ENCODE measurements at regions not wholly inside any gene's neighbourhood (a gene's known extent, or its start where the extent isn't known, plus 50 kb on each side); places are given as distances from the start of the nearest gene placed in this dataset.

DNA sequence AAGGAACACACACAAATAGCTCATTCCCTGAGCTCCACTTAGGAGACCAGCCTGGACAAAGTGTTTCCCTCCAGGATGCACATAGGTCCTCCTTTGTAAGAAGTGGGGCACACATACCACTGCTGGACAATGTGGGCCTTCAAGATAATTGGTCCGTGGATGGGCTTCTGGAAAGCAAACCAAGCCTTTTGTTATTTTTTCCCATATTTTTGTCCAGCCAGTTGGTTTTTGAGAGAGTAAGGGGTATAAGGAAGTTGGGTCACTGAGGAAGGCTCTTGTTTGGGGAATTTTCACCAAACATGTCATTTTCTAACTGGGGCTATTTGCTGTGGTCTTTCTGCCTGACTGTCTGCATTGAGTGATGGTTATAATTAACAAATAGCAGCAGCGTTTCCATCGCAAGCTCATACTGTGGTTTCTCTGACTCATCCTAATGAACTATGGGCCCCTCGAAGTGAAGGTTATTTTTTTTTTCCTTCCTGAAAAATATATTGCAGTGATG lies 306.3 kb upstream of the DUSP10 start:
- Histone ChIP-seq H3K4me3 (ENCODE audit: low read depth, low read length) (no peak overlapping the region), H3K27ac (ENCODE audit: extremely low read depth, low read depth, low read length) (no peak overlapping the region), H3K9me3 (ENCODE audit: control insufficient read depth, insufficient read depth, low read depth, low read length) (no peaks in the 10 kb centered on the region), H3K4me1 (ENCODE audit: control insufficient read depth, insufficient read depth, low read length) (peaks cover 9% of the 10 kb centered on the region; the same call in 1 of the 2 replicates), H3K36me3 (ENCODE audit: control insufficient read depth in 2 of 2, insufficient read depth in 1 of 2, low read length in 2 of 2) (no peaks in the 10 kb centered on the region)
- ChIA-PET CTCF (interaction anchor here (0.6 to 0.7 kb wide), 2 partner anchors 39 to 56 kb away, joined by 3 to 4 read pairs; no protein-coding TSS in a partner anchor), POLR2A (no interaction called here)
- TF ChIP-seq, protein P1, sequence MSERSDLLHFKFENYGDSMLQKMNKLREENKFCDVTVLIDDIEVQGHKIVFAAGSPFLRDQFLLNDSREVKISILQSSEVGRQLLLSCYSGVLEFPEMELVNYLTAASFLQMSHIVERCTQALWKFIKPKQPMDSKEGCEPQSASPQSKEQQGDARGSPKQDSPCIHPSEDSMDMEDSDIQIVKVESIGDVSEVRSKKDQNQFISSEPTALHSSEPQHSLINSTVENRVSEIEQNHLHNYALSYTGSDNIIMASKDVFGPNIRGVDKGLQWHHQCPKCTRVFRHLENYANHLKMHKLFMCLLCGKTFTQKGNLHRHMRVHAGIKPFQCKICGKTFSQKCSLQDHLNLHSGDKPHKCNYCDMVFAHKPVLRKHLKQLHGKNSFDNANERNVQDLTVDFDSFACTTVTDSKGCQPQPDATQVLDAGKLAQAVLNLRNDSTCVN (tag by site-specific recombination; optimal IDR thresholded peaks at IDR 0.05): no peak
- TF ChIP-seq ZNF514 (tag by site-specific recombination; IDR thresholded peaks at IDR 0.05): no peak
- TF ChIP-seq ZNF223 (tag by site-specific recombination; IDR thresholded peaks at IDR 0.05): no peak
- no peak for TF ChIP-seq ZNF211 (tag by site-specific recombination; IDR thresholded peaks at IDR 0.05; ENCODE audit: low read depth)
- no peak for TF ChIP-seq ZNF132 (tag by site-specific recombination; IDR thresholded peaks at IDR 0.05; ENCODE audit: borderline replicate concordance)
- TF ChIP-seq ZNF660 (tag by site-specific recombination; IDR thresholded peaks at IDR 0.05): 0 out of 2 replicates have a peak, but pooled peaks have one; percentile 33
- peak; percentile 40; the same call in 1 of the 2 replicates for TF ChIP-seq SP7 (tag by site-specific recombination; IDR thresholded peaks at IDR 0.05)
- no peak for TF ChIP-seq ZNF274 (IDR thresholded peaks at IDR 0.05; ENCODE audit: low read length)
- no peak for TF ChIP-seq ZNF274 (tag by site-specific recombination; IDR thresholded peaks at IDR 0.05; ENCODE audit: borderline replicate concordance)
- no peak for TF ChIP-seq ZNF585B (tag by site-specific recombination; IDR thresholded peaks at IDR 0.05)
- TF ChIP-seq ZNF266 (tag by site-specific recombination; IDR thresholded peaks at IDR 0.05; ENCODE audit: low read depth): no peak
- TF ChIP-seq, protein P2, sequence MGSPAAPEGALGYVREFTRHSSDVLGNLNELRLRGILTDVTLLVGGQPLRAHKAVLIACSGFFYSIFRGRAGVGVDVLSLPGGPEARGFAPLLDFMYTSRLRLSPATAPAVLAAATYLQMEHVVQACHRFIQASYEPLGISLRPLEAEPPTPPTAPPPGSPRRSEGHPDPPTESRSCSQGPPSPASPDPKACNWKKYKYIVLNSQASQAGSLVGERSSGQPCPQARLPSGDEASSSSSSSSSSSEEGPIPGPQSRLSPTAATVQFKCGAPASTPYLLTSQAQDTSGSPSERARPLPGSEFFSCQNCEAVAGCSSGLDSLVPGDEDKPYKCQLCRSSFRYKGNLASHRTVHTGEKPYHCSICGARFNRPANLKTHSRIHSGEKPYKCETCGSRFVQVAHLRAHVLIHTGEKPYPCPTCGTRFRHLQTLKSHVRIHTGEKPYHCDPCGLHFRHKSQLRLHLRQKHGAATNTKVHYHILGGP (tag by site-specific recombination; IDR thresholded peaks at IDR 0.05): no peak
- TF ChIP-seq, protein P3, sequence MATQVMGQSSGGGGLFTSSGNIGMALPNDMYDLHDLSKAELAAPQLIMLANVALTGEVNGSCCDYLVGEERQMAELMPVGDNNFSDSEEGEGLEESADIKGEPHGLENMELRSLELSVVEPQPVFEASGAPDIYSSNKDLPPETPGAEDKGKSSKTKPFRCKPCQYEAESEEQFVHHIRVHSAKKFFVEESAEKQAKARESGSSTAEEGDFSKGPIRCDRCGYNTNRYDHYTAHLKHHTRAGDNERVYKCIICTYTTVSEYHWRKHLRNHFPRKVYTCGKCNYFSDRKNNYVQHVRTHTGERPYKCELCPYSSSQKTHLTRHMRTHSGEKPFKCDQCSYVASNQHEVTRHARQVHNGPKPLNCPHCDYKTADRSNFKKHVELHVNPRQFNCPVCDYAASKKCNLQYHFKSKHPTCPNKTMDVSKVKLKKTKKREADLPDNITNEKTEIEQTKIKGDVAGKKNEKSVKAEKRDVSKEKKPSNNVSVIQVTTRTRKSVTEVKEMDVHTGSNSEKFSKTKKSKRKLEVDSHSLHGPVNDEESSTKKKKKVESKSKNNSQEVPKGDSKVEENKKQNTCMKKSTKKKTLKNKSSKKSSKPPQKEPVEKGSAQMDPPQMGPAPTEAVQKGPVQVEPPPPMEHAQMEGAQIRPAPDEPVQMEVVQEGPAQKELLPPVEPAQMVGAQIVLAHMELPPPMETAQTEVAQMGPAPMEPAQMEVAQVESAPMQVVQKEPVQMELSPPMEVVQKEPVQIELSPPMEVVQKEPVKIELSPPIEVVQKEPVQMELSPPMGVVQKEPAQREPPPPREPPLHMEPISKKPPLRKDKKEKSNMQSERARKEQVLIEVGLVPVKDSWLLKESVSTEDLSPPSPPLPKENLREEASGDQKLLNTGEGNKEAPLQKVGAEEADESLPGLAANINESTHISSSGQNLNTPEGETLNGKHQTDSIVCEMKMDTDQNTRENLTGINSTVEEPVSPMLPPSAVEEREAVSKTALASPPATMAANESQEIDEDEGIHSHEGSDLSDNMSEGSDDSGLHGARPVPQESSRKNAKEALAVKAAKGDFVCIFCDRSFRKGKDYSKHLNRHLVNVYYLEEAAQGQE (tag by site-specific recombination; IDR thresholded peaks at IDR 0.05): no peak
- no peak for TF ChIP-seq TCF7L2 (IDR thresholded peaks at IDR 0.05; ENCODE audit: borderline replicate concordance, low read depth, low read length)
- TF ChIP-seq ZNF155 (tag by site-specific recombination; IDR thresholded peaks at IDR 0.05): no peak
- TF ChIP-seq ZNF174 (tag by site-specific recombination; IDR thresholded peaks at IDR 0.05): no peak

DNA sequence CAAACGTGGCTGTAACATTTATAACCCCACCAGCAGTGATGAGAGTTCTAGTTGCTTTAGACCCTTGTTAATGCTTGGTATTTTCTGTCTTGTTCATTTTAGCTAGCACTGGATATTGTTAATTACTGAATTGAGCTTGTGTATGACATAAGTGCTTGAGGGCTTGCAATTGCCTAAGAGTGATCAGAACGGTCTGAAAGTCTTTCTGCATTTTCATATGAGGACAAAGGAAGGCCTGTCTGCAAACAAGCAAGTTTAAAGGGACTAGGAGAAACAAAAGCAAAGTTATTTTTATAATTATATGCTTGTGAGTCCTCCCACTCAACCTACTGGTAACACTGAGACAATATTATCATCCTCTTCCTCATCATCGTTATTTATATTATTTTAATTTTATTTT lies 305.5 kb upstream of the DUSP10 start:
- H3K4me1 ChIP-seq (ENCODE audit: control insufficient read depth, insufficient read depth, low read length): peaks cover 9% of the 10 kb centered on the region; the same call in 1 of the 2 replicates

More for the DNA sequence above, 305.5 kb upstream of the DUSP10 start:
- Histone ChIP-seq H3K4me3 (ENCODE audit: low read depth, low read length) (no peak overlapping the region), H3K36me3 (ENCODE audit: control insufficient read depth in 2 of 2, insufficient read depth in 1 of 2, low read length in 2 of 2) (no peaks in the 10 kb centered on the region), H3K27ac (ENCODE audit: extremely low read depth, low read depth, low read length) (no peak overlapping the region), H3K9me3 (ENCODE audit: control insufficient read depth, insufficient read depth, low read depth, low read length) (no peaks in the 10 kb centered on the region)
- CTCF ChIA-PET: no interaction called here
- no peak for TF ChIP-seq ZNF707 (tag by site-specific recombination; IDR thresholded peaks at IDR 0.05)
- no peak for TF ChIP-seq GLIS1 (tag by site-specific recombination; IDR thresholded peaks at IDR 0.05)
- TF ChIP-seq ZNF175 (tag by site-specific recombination; IDR thresholded peaks at IDR 0.05): no peak
- no peak for TF ChIP-seq ZNF843 (tag by site-specific recombination; IDR thresholded peaks at IDR 0.05)
- TF ChIP-seq ZNF19 (tag by site-specific recombination; IDR thresholded peaks at IDR 0.05; ENCODE audit: low read depth): no peak
- TF ChIP-seq ZNF660 (tag by site-specific recombination; IDR thresholded peaks at IDR 0.05): no peak
- POLR2A ChIA-PET: no interaction called here

Measured in HEK293 (cell line).